HG03565 (cell line): ENCODE measurements at regions not wholly inside any gene's neighbourhood (a gene's known extent, or its start where the extent isn't known, plus 50 kb on each side); places are given as distances from the start of the nearest gene placed in this dataset.

Experiments used
- ATAC-seq: cut with Tn5 transposase; IDR thresholded peaks from one replicate; pipeline ENCODE4 v1.9.1; 2021; ENCODE audit warnings: mild to moderate bottlenecking, moderate library complexity; ENCODE audit not compliant: unreplicated experiment

DNA sequence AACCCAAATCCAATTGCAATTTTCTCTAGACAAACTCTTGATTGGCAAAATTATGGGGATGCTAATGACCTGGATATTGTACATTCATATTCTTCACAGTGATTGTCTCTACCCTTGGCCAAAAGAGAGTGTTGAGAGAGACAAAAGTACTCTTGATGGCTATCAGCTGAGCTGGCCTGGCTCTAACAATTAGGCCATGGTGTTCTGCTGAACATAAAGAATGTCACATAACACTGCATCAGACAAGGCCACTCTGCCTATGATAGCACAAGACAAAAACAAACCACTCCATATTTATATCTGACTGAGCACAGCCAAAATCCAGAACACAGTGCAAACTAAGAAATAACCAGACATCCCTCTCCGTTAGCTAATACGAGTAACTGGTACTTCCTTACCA, 101.7 kb downstream of the ADAMTS1 start:
- no peak for ATAC-seq

DNA sequence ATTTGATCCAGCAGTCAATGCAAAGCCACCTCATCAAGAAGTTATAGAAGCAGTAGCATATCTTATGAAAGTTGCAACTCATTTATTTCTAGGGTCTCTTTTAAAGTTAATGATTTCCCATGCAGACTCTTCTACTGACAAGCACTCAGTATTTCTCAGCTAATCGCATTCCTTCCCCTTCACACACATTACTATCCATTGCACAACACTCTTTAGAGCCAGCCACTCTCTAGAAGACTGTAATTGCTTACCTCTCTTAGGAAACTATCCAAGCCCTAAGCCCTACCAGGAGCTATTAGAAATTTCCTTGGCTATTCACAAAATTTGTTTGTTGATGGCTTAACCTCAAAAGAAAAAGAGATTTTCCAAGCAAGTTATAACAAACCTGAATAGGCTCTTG, 106.0 kb downstream of the ADAMTS1 start:
- no peak for ATAC-seq

DNA sequence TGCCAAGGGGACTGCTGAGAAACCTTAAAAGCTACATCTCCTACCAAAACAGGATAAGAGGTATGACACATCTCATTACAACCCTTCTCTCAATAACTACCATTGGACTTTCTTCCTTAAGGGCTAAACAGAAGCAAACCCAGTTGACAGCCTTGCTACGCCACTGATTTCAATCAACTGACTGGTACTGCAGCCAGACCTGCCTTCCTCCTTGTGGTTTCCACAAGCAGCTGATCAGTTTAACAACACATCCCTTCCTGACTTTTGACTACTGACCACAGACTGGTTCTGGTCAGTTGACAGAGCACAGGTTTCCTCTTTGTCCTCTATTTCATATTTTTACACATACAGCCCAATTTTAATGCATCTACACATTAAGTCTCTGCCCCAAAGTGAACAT, 108.8 kb downstream of the ADAMTS1 start:
- no peak for ATAC-seq

DNA sequence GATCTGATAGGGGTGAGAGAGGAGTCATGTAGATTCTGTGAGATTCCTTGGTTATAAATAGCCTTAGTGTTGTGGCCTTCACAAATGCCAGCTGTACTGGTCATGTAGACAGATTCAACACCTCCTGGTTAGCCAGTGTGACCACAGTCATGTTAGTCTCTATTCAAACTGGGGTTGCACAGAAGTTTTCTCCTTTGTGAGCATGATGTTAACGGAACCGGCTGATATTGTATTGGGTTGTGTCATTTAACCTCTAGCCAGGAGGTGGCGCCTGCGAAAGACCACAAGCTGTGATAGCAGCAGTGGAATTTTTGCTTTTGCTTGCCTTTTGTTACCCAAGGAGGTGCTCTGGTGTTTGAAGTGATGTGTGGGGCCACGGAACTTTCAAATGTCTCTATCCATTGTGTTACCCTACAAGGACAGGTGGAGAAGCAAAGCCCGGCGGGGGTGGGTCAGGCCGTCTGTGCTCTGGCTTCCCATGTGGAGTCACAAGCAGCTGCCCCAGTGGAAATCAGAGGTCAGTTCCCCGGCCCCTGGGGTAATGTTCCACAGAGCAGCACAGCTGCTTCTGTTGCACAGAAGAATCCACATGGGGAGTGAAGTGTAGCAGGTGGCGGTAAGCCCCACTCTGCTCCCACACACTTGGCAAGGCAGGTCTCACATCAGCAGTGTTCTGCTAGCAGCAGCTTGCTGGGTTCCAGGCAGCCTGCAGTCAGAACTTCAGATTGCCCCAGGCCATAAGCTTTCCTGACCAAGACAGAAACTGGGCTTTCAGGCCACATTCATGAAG, 112.6 kb downstream of the ADAMTS1 start:
- ATAC-seq = peak; percentile 43

DNA sequence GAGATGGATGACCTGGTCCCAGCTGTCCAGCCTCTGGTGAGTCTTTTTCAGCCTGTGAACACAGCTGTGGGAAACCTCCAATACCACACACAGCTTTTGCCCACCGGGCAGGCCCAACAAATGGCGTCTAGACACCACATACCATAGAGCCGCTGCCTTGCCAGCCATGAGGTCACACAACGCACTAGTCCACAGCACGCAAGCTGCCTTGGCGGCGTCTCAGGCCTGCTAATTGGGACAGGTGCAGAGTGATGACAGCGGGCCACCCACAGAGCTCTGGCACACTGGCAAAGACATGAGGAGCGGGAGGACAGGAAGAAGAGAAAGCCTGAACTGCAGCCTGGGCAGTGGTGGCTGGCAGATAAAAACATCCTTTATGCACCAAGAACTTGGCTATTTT, 125.5 kb downstream of the ADAMTS1 start:
- ATAC-seq = no peak

DNA sequence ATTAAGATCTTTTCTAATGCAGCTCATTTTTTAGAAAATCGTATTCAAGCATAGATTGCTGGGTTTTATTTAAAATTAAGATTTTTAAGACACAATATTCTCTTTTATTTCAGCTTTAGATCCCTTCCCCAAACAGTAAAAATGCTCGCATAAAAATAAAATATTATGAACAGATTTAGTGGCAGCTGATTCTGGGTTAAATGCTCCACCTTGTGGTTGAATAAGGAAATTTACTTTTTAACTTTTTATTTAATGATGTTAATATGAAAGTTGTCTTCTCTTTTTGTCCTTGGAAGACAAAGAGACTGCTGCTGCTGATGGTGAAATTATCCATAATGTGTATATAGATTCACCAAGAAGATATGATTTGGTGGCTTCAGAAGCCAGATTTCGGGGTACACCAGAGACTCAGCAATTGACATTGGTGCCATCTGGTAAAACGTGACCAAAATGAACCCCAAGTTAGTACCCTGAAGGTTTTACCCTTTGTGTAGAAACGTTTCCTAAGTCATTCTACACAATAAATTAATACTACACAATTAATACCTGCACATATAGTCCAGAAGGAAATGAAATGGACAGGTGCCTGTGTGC, 128.0 kb downstream of the ADAMTS1 start:
- no peak for ATAC-seq

DNA sequence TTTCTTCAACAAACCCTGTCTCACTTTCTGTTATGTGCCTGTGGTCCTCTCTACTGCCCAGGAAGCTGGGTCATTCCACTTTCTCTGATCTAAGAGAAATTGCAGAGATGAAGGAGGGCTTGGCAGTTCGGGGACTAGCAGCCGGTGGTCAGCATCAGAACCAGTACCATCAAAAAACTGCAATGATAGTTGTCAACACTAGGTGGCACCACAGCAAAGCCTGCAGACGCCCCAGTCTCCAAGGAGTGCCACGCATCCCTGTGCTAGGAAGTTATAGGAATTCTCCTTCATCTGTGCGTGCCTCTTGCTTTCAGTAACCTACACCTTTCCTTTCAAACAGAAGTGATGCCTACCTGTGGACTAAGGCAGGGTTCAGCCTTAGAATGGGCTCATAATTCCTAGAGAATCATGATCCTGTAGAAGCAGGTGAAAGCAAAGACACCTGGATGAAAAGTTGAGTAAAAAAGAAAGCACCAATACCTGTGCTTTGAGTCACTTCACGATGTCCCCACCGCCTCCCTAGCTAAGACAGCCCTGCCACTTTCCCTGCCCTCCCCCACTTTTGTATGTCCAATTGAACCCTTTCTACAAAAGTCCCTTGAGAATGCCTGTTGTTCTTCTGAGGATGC, 129.2 kb downstream of the ADAMTS1 start:
- no peak for ATAC-seq

DNA sequence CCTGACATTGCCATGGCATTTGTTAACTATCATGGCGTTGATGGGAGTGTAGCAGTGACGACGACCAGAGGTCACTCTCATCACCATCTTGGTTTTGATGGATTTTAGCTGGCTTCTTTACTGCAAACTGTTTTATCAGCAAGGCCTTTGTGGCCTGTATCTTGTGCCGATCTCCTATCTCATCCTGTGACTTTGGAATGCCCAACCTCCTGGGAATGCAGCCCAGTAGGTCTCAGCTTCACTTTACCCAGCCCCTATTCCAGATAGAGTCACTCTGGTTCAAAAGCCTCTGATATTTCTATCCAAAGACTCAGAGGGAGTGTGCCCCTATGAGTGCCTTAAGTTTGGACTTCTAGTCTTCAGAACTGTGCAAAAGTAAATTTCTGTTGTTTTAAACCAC, 130.1 kb downstream of the ADAMTS1 start:
- no peak for ATAC-seq

DNA sequence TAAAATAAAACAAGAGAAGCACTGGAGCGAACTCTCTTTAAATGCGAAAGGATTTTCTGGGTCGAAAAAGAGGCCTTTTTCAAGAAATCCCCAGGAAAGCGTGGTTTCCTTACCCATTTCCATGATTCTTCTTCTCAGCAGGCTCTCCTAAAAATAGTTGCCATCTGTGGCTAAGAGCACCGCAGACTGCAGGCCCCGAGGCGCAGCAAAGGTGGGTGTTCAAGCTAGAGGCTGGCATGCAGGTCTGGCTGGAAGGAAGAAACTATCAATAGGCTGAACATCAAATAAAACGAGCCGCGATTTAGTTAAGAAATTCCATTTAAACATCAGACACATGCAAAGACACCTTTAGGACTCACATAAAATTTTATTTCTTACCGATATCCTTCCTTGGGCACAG, 135.1 kb downstream of the ADAMTS1 start:
- no peak for ATAC-seq

DNA sequence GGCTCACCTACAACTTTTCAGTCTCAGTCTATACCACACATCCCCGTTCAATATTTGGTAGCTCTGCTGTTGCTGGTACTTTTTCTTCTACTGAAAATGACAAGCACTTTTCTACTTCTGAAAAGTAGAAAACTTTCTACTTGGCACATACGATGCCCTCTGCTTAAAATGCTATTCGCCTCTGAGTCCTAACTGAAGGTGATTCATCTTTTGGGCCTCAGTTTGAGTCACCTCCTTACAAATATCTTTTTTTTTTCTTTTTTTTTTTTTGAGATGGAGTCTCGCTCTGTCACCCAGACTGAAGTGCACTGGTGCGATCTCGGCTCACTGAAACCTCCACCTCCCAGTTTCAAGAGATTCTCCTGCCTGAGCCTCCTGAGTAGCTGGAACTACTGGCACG, 136.0 kb upstream of the CYYR1 start:
- no peak for ATAC-seq

DNA sequence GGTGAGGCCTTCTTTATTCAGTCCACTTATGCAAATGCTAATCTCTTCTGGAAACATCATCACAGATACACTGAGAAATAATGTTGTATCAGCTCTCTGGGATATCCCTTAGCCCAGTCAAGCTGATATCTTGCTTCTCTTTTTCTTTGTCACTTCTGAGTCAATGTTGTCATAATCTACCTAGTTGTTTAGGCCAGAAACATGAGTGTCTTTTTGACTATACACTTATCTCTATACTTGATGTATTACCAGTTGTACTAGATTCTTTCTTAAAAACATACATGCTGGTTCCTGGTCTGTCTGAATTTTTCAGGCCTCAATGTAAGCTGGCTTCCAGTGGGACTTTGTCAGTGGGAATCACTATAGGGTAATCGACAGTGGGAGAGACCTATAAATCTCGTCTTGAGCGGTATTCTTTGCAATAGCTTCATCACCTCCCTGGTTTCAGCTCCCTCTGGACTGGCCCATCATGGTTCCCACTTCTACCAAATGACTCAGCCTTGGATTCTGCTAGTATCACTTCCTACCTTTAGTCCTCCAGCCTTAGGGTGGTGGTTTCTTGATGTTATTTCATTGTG, 135.2 kb upstream of the CYYR1 start:
- ATAC-seq = no peak

DNA sequence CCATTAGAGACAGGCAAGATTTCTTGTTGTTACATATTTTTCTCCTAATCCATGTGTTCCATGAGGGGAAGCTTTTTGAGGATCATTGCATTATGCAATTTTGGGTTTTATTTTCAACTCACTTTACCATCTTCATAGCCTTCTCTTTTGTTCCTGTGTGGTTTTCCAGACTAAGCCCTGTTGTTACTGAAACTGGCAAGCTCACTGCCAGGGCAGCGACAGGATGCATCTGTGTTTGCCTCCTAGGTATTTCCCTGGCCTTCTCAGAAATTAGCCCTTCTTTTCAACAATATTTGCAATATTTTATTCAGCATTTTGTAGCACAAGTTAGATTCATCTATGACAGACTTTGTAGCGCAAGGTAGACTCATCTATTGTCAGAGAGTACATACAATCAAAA, 134.2 kb upstream of the CYYR1 start:
- ATAC-seq = no peak

DNA sequence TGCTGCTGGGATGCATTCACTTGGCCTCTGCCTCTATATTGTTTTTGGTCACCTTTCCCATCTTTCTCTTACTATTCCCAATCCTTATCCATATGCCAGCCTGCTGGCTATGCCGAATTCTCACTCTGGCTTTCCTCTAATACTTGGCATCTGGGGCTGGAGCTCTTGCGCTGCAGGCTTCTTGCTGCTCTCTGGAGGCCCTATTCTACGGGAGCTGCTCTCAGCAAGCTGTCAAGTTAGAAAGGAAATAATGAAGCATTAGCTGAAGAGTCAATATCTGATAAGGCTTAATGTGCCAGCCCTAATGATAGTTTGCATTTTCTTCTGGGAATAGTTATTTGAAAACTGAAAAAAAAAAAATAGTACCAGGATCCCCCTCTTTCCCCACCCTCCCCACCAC, 125.3 kb upstream of the CYYR1 start:
- ATAC-seq = no peak

DNA sequence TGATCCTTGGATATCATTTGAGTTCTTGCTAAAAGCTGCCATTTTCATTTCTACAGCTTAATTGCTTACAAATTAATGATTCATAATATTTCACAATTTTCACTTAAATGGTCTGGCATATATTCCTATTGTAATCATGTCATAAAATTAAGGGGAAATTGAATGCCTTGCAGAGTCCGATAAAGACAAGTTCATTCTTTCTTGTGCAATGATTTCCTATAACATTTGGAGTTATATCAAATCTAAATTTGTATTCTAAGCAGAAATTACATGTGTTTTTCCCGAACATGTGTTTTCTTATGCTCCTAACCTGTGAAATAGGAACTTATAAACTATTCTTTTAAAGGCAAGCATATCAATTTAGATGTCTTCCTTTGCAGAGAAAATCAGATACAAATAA, 118.3 kb upstream of the CYYR1 start:
- no peak for ATAC-seq

DNA sequence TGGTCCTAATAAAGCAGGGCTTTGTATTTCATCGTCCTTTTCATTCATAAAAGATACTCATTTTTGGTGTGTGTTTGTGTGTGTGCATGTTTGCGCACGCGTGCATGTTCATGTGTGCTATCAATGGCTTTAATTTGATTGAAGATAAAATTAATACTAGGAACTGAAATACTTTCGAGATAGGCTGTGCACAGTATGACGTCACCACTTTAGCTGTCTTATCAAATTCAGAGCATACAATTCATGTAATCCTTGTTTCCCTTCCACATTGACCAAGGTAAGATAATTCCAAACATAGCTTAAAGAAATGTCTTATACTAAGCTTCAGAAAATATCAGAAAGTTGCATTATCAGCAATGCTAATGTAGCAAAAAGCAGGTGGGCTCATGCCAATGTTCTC, 113.6 kb upstream of the CYYR1 start:
- no peak for ATAC-seq

DNA sequence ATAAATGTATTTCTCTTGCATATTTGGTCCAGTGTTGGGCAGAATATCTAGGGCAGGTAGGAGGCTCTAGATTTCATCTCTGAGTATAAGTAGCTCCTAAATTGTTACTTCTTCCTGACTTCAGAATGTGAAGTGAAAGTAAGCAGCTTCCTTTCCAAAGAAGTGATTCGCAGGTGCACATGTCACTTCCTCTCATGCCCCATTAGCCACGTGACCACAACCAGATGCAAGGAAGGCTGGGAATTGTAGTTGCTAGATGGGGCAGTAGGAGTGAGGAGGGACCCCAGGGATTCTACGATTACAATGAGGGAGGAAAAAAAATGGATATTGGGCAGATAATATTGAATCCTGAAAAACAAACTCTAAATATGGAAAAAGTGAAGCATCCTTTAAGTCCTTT, 113.2 kb upstream of the CYYR1 start:
- peak; percentile 85 for ATAC-seq

DNA sequence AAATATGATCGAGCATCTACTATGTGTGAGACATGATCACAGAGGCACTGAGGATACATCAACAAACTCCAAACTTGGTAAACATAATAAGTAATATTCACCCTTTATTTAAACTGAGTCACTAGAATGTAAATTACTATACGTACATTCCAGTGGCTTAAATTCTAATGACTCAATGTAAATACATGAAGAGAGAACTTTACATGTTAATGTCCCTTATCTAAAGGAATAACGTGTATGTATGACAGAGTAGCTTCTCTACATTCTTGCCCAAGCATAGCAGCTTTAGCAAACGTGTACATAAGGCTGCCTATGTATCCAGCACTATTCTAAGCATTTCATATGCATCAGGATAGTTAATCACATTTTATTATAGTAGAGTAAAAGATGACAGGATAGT, 111.8 kb upstream of the CYYR1 start:
- no peak for ATAC-seq

DNA sequence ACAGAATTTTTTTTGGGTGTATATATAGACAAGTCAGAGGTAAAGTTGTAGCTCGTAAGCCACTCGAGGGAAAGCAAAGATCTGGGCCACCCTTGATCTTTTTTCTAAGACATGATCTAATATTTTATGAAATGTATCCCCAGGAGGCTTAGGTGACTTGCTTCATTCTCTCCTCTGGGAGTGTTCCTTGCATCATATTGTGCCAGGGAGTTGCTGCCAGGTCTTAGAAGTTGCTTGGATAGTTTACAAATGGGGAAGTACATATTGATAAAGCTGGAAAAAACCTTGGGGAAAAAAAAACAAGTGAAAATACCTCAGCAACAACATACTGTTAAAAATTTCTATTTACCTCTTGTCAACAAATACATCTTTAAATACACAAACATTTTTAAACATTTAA, 110.9 kb upstream of the CYYR1 start:
- ATAC-seq = no peak

DNA sequence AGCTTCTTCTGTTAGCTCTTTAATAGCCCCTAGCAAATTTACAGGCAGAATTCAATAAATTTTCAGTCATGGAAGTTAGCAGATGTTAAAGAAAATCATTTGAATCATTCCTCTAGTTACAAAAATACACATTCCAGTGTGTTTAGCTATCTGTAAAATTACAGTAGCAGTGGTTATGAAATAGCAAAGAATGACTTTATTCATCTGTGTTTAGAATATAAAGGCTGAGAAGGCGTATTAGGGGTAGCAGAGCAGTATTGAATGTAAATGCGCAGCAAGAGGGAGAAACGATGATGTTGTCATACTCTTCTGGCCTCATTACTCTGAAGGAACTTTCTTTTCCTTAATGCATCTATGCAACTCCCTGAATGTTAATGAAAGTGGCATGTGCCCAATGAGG, 106.2 kb upstream of the CYYR1 start:
- ATAC-seq = no peak

DNA sequence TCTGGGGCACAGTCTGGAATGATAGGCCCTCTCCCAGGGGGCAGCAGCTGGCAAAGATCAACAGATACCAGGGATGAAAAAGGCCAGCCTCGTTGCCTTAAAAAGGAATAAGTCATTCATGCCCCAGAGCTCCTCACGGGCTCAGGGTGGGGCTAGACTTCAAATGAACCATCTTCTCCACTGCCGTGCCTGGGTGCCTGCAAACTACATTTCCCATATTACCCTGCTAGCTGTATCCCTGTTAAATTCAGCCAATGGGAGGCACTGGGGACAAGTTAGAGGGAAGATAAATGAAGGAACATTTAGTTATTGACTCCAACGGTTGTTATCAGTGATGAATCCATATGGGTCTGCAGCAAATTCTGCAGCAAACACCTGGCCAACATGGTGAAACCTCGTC, 101.2 kb upstream of the CYYR1 start:
- ATAC-seq = no peak

DNA sequence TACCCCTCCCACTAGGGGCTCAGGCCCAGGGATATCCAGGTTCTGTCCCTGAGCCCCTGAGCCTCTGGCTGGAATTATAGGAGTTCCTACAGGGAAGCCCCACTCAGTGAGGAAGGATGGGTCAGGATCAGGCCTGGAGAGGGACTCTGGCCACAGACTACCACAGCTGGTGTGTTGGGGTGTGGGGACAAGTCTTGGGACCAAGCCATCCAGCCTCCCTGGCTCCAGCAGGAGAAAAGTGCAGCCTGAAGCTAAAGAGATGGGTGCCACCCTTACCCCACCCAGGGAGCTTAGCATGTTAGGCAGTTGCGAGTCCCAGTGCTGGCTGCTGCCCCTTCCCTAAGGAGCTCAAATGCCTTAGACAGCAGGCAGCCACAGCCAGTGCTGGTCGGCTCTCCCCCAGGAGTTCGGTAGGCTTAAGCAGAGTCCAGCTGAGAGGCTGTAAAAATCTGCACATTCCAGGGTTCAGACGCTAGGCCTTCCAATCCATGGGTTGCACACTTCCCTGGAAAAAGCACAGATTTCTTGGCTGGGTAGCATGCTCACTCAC, 96.2 kb upstream of the CYYR1 start:
- no peak for ATAC-seq

DNA sequence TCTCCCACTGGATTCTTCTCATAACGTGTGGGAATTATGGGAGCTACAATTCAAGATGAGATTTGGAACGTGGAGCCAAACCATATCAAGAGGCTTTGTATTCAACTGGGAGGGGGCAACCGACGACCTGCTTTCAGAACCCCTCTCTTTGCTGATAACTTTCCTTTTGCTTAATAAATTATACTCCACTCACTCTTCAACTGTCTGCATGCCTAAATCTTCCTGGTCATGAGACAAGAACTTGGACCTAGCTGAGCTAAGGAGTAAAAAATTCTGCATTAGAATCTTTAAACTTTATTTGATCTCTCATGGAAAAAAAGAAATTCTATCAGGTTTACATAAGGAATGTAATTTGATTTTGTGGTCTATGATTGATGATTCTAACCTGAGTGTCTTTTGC, 86.7 kb upstream of the CYYR1 start:
- no peak for ATAC-seq
